Breast epithelium (tissue), 4 donors: ENCODE measurements at regions not wholly inside any gene's neighbourhood (a gene's known extent, or its start where the extent isn't known, plus 50 kb on each side); places are given as distances from the start of the nearest gene placed in this dataset.
"Not testable (repeated sequence)": the region's sequence is repeated elsewhere in the genome, so short reads cannot be mapped to it uniquely, and the experiment has no call there.

Experiments used
- DNase-seq, 2 donors: peaks; one replicate each; pipeline ENCODE4 v3.0.0-alpha.2; 2019; ENCODE audit warnings: low spot score in 2 of 2
- H3K27ac ChIP-seq, 2 donors: fragments of 200-600 bp; sonication (generic) in 1 of 2; one replicate each; pipeline ENCODE4 v1.5.1; 2016 to 2019; ENCODE audit warnings: mild to moderate bottlenecking in 1 of 2
- H3K27me3 ChIP-seq, 2 donors: fragments of 200-600 bp; sonication (generic) in 1 of 2; one replicate each; pipeline versions ENCODE4 v1.5.1 to v1.6.0; 2017 to 2019; ENCODE audit warnings: control low read depth in 1 of 2, mild to moderate bottlenecking in 1 of 2
- H3K36me3 ChIP-seq: fragments of 200-600 bp; one replicate; pipeline ENCODE4 v1.5.1; 2019
- H3K4me1 ChIP-seq, 2 donors: fragments of 200-600 bp; sonication (generic); one replicate each; pipeline ENCODE4 v1.5.1; 2016 to 2019; ENCODE audit warnings: control low read depth in 1 of 2
- H3K4me3 ChIP-seq, 3 donors: fragments of 200-600 bp; sonication (generic); 1 replicate in 2 of 3; 2 replicates in 1 of 3; pipeline ENCODE4 v1.5.1; 2016 to 2019; ENCODE audit warnings: mild to moderate bottlenecking in 3 of 3, moderate library complexity in 2 of 3
- H3K9me3 ChIP-seq, 2 donors: fragments of 200-600 bp; sonication (generic) in 1 of 2; one replicate each; pipeline ENCODE4 v1.5.1; 2016 to 2019; ENCODE audit warnings: control low read depth in 1 of 2
- POLR2A ChIP-seq: fragments of 450-650 bp; IDR thresholded peaks from one replicate; pipeline ENCODE4 v1.6.1; 2016; ENCODE audit warnings: antibody characterized with exemption, mild to moderate bottlenecking, moderate library complexity
- POLR2AphosphoS5 ChIP-seq, 3 donors: sonication (generic); formaldehyde crosslinking; IDR thresholded peaks; one replicate each; pipeline ENCODE4 v1.6.1; 2017; ENCODE audit warnings: antibody characterized with exemption in 3 of 3
- intact Hi-C: fragments of 100-400 bp; cut with DNase I; formaldehyde crosslinking; loops from one replicate; pipeline ENCODE4 v1.15.1; 2023; ENCODE audit warnings: low total_unique reads
- TF ChIP-seq, protein P1 (sequence below), 3 donors: fragments of 450-650 bp; IDR thresholded peaks; one replicate each; pipeline ENCODE4 v1.5.1; 2016 to 2017; ENCODE audit warnings: antibody characterized with exemption in 3 of 3, mild to moderate bottlenecking in 3 of 3, moderate library complexity in 3 of 3

DNA sequence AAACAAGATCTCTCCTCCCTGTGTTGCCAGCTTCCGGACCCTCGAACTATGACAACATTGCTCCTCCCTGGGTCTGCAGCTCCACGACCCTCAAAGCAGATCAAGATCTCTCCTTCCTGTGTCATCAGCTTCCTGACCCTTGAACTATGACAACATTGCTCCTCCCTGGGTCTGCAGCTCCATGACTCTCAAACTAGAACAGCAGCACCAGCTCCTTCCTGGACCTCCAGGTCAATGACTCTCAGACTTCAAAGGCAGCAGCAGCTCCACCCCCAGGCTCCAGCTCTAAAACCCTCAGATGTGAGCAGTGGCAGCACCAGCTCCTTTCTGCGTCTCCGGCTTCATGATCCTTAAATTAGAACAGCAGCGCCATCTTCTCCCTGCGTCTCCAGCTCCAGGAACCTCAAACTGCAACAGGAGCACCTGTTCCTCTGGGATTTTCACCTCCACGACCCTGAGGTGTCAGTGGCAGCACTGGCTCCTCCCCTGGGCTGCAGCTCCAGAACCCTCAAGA is 341.0 kb upstream of the SULF2 start:
- Histone ChIP-seq H3K4me3 (no peak overlapping the region), H3K36me3 (no peaks in the 10 kb centered on the region), H3K9me3 (no peaks in the 10 kb centered on the region), H3K27me3 (no peaks in the 10 kb centered on the region), H3K4me1 (peaks cover 0 to 6% of the 10 kb centered on the region in 2 donors), H3K27ac (no peak overlapping the region)
- intact Hi-C loops: no loop called here
- TF ChIP-seq POLR2A: no peak
- TF ChIP-seq, protein P1, sequence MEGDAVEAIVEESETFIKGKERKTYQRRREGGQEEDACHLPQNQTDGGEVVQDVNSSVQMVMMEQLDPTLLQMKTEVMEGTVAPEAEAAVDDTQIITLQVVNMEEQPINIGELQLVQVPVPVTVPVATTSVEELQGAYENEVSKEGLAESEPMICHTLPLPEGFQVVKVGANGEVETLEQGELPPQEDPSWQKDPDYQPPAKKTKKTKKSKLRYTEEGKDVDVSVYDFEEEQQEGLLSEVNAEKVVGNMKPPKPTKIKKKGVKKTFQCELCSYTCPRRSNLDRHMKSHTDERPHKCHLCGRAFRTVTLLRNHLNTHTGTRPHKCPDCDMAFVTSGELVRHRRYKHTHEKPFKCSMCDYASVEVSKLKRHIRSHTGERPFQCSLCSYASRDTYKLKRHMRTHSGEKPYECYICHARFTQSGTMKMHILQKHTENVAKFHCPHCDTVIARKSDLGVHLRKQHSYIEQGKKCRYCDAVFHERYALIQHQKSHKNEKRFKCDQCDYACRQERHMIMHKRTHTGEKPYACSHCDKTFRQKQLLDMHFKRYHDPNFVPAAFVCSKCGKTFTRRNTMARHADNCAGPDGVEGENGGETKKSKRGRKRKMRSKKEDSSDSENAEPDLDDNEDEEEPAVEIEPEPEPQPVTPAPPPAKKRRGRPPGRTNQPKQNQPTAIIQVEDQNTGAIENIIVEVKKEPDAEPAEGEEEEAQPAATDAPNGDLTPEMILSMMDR (IDR thresholded peaks at IDR 0.05): no peak
- TF ChIP-seq POLR2AphosphoS5 (IDR thresholded peaks at IDR 0.05): no peak
- no peak for DNase-seq

DNA sequence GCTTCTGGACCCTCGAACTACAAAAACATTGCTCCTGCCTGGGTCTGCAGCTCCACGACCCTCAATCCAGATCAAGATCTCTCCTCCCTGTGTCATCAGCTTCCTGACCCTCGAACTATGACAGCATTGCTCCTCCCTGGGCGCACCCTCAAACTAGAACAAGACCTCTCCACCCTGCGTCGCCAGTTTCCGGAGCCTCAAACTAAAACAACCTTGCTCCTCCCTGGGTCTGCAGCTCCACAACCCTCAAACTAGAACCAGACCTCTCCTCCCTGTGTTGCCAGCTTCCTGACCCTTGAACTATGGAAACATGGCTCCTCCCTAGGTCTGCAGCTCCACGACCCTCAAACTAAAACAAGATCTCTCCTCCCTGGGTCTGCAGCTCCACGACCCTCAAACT is 339.7 kb upstream of the SULF2 start:
- H3K9me3 ChIP-seq: no peaks in the 10 kb centered on the region
- H3K4me1 ChIP-seq: peaks cover 0 to 6% of the 10 kb centered on the region in 2 donors
- TF ChIP-seq POLR2A (no peak), POLR2AphosphoS5 (IDR thresholded peaks at IDR 0.05) (no peak)
- TF ChIP-seq, protein P1 (IDR thresholded peaks at IDR 0.05): no peak
- H3K27me3 ChIP-seq: no peaks in the 10 kb centered on the region
- no peaks in the 10 kb centered on the region for H3K36me3 ChIP-seq
- no peak overlapping the region for H3K27ac ChIP-seq
- intact Hi-C loops: no loop called here
- no peak for DNase-seq
- H3K4me3 ChIP-seq: no peak overlapping the region

DNA sequence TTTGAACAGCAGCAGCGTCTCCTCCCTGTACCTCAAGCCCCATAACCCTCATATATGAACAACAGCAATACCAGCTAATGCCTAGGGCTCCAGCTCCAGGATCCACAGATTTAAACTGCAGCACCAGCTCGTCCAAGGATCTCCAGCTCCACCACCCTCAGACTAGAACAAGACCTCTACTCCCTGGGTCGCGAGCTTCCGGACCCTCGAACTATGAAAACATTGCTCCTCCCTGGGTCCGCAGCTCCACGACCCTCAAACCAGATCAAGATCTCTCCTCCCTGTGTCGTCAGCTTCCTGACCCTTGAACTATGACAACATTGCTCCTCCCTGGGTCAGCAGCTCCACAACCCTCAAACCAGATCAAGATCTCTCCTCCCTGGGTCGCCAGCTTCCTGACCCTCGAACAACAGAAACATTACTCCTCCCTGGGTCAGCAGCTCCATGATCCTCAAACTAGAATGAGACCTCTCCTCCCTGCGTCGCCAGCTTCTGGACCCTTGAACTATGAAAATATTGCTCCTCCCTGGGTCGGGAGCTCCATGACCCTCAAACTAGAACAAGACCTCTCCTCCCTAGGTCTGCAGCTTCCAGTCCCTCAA is 339.0 kb upstream of the SULF2 start:
- Histone ChIP-seq H3K36me3 (no peaks in the 10 kb centered on the region), H3K4me3 (no peak overlapping the region), H3K4me1 (peaks cover 0 to 6% of the 10 kb centered on the region in 2 donors), H3K27me3 (no peaks in the 10 kb centered on the region), H3K27ac (no peak overlapping the region), H3K9me3 (no peaks in the 10 kb centered on the region)
- intact Hi-C loops: no loop called here
- no peak for DNase-seq
- TF ChIP-seq POLR2AphosphoS5 (IDR thresholded peaks at IDR 0.05) (no peak), POLR2A (no peak)
- TF ChIP-seq, protein P1 (IDR thresholded peaks at IDR 0.05): no peak

- Histone ChIP-seq H3K27me3 (no peaks in the 10 kb centered on the region), H3K36me3 (no peaks in the 10 kb centered on the region), H3K4me1 (no peaks in the 10 kb centered on the region), H3K4me3 (no peak overlapping the region), H3K27ac (no peak overlapping the region), H3K9me3 (no peaks in the 10 kb centered on the region)
- no peak for DNase-seq
- intact Hi-C loops: no loop called here
- TF ChIP-seq POLR2A (no peak), POLR2AphosphoS5 (IDR thresholded peaks at IDR 0.05) (no peak)
- TF ChIP-seq, protein P1 (IDR thresholded peaks at IDR 0.05): no peak
Observed at GRCh38 chr20:48120120-48120519, 334.8 kb upstream of the SULF2 start.

DNA sequence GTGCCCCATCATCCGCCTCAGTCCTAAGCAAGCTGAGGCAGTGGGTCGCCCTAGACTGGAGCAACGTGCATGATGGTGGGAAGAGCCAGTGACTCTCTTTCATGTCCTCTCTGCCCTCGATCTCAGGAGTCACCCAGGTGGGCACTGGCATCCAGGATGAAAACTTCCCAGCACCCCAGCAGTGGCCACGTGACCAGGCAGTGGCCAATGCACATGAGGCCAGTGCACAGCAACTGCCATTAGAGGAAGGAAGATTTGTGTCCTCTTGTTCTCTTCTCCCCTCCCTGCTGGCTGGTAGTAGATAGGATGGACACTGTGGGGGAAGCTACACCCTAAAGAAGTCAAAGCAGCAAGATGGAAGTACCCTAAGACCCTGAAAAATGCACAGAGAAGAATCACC is 334.1 kb upstream of the SULF2 start:
- H3K27me3 ChIP-seq, H3K4me3 ChIP-seq, H3K27ac ChIP-seq, intact Hi-C loops, H3K4me1 ChIP-seq, H3K9me3 ChIP-seq, DNase-seq, H3K36me3 ChIP-seq: not testable (repeated sequence)
